Esophagus muscularis mucosa (tissue), 4 donors: ENCODE measurements at regions not wholly inside any gene's neighbourhood (a gene's known extent, or its start where the extent isn't known, plus 50 kb on each side); places are given as distances from the start of the nearest gene placed in this dataset.

Source experiments
- CTCF ChIP-seq, 3 experiments: fragments of 200-600 bp in 2 of 3; fragments of 450-650 bp in 1 of 3; sonication (generic) in 2 of 3; IDR thresholded peaks; one replicate each; pipeline ENCODE4 v1.5.1; 2017 to 2019; ENCODE audit warnings: antibody characterized with exemption in 3 of 3, mild to moderate bottlenecking in 2 of 3, moderate library complexity in 1 of 3
- EP300 ChIP-seq: sonication (generic); formaldehyde crosslinking; IDR thresholded peaks from one replicate; pipeline ENCODE4 v1.6.1; 2017; ENCODE audit warnings: antibody characterized with exemption
- POLR2A ChIP-seq: fragments of 450-650 bp; IDR thresholded peaks from one replicate; pipeline ENCODE4 v1.6.1; 2017; ENCODE audit warnings: antibody characterized with exemption, moderate library complexity, mild to moderate bottlenecking, low read depth
- POLR2AphosphoS5 ChIP-seq, 2 donors: sonication (generic); formaldehyde crosslinking; IDR thresholded peaks; one replicate each; pipeline ENCODE4 v1.6.1; 2017; ENCODE audit warnings: antibody characterized with exemption in 2 of 2

GRCh38 chr6:12381587-12381986, 91.4 kb downstream of the EDN1 start:
- TF ChIP-seq EP300 (no peak), CTCF (IDR thresholded peaks at IDR 0.05) (no peak), POLR2A (no peak), POLR2AphosphoS5 (IDR thresholded peaks at IDR 0.05) (no peak)
